NCI-H128 (cell line): ENCODE measurements at regions not wholly inside any gene's neighbourhood (a gene's known extent, or its start where the extent isn't known, plus 50 kb on each side); places are given as distances from the start of the nearest gene placed in this dataset.

Experiments used
- DNase-seq: peaks from one replicate; lab custom pipeline; 2025; ENCODE audit not compliant: unreplicated experiment; lab: John Stamatoyannopoulos, UW

DNA sequence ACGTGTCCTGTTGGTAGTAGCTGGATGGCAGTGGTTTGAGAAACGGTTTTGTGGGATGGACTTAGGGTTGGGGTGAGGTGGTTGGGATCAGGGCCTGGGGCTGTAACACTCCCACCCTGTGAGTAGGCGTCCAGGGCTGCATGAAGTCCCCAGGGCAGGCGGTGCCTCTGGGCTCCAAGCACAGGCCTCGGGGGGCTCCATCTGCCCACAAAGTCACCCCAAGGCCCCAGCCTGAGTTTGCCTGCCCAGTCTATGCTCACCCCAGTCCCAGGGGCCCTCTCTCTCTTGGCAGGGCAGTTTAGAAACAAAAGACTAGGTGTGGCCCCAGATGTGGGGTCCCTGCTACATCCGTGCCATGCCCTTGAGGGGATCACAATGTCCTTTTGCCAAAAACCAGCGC, 86.9 kb upstream of the PRR23E start:
- DNase-seq: no peak

GRCh38 chr3:127106456-127106855, 86.5 kb upstream of the PRR23E start:
- no peak for DNase-seq

DNA sequence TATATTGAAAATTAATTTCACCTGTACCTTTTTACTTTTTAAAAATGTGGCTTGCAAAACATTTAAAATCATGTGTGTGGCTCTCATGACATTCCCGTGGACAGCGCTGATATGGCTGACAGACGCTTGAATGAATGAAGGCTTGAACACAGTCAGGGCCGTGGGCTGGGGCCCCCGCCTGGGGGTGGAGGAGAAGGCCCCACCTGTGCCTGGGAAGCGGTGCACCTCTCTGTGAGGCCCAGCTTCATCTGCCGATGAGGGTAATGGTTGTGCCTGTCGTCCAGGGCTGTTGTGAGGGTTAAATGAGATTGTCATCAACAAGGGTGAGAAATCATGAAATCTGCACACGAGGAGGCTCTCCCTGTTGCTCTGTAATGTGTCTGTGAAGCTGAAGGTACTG, 85.9 kb upstream of the PRR23E start:
- DNase-seq: no peak

GRCh38 chr3:127107491-127108375, 85.2 kb upstream of the PRR23E start:
- DNase-seq: no peak

- no peak for DNase-seq
These were observed 84.1 kb upstream of the PRR23E start for GRCh38 chr3:127108796-127109195.

DNA sequence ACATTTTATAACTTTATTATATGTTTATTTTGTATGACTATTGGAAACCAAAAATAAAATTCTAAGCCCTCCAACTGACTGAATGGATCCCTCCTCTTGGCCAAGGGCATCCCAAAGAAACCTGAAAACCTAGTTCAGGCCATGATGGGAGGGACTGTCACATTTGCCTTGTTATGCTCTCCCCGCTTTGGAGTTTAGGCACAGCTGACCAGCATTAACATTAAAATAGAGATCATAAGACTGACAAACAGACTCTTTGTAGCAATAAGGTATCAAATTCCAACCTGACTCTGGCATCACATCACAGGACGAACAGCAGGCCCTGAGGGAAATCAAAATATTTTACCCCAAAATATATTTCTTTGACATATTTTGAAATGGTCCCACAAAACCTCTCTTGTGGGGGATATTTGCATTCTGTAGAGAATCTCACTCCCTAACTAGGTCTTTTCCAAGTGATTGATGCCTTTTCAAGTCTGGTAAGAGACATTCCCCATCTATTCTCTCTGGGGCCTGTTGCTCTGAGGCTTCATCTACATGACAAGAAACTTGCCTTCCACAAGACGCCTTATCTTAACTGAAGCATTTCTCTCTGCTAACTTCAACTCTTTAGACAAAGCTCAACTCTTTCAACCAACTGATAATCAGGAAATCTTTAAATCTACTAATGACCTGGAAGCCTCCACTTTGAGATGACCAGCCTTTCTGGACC, 81.8 kb upstream of the PRR23E start:
- no peak for DNase-seq

DNA sequence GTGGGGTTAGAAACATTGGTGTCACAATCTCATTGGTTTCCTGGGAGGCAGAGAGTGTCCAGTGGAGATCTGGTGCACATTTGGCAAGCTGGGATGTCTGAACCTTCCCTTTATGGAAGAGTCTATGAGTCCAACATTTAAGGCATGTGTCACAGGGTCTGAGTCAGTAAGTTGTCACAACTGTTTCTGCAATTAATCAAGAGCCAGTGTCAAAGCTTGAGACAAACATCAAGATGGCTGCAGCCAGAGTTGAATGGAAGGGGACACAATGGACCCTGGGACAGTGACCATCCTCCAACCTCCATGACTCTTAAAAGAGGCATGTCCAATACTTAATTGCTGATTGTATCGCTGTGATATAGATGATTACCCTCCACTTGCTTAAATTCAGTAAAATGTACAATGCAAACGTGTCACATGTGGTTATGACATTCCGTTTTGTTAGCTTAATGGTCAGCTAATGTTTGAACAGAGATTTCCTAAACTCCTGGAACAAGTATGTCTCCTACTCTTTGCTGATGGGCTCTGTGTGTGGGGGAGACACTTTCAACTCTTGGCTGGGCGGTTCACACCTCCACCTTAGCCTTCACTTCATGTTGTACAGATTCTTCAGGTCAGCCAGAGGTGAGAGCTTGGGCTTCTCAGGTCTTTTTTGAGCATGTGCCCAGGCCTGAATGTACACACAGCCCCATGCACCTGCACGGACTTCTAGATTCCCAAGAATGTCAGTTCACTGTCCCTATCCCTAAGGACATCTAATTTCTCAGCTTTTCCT, 79.9 kb upstream of the PRR23E start:
- no peak for DNase-seq

DNA sequence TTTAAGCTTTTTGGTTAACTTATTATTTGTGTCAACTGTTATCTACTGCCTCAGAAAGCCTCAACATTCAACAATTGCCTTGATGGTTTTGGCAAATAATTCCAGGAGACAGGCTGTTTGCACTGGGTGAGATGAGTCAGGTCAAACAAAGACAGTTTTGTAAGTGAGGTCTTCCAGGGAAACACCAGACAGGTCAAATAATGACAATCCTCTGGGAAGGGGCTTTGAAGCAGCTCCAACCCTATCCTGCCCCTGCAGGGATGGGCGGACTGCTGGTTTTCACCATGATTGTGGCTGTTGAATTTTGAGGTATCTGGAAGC, 79.4 kb upstream of the PRR23E start:
- no peak for DNase-seq

DNA sequence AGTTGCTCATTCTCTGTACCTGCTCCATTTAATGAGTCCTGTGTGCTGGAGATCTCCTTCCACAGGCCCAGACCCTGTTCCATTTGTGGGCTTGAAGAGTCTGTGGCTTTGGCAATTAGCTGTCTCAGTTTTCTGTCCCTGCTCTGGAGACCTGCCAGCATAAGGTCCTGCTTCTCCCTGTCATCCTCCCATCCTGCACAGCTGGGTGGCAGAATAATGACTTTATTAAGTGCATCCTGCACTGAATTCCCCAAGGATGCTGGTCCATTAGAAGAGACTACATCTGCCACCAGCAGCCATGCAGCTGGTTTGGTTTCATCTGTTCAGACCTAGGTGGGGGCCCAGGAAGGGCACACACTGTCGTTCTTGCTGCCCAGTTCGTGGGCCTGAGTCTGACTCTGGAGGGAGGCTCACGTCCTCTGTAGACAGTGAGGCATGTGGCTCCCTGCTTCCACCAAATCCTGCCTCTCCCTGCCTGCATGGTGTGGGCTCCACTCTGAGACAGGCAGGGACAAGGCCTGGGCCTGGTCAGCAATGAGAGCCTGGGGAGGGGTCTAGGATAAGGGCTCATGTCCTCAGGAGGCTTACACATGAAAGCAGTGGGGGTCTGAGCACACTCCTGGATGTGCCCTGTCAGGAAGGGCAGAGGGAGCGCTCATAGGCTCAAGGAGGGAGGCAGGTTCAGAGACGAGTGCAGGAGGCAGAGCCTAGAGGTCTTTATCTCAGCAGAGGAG, 78.4 kb upstream of the PRR23E start:
- DNase-seq: peak; percentile 35

DNA sequence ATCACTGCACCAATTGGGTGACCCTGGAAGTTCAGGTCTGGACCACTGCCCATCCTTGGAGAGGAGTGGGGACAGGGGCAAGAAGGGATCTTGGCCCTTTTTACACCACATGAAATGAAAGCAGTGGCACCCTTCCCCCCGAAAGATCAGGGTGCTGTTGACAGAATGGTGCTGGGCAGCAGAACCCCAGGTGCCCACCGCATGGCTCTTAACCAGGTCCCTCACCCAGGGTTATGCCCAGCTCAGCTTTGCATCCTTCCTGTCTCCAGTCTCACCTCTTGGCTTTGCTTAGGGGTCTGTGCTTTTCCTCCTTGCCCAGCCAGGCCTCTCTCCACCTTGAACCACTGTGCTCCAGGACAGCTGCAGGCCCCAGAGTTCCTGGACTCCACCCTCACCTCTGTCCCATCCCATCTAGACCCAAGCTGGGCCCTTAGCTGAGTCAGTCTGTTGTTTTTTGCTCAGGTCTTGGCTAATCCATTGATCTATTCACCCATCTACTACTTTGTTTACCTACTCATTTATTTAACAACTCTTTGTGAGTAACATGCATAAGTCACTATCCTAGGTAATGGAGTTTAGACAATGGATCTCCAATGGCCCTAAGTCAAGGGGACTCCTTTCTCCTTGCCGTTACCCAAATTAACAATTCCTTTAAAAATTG, 77.1 kb upstream of the PRR23E start:
- no peak for DNase-seq

- DNase-seq: no peak
These were observed 74.6 kb upstream of the PRR23E start for GRCh38 chr3:127118366-127118765.

DNA sequence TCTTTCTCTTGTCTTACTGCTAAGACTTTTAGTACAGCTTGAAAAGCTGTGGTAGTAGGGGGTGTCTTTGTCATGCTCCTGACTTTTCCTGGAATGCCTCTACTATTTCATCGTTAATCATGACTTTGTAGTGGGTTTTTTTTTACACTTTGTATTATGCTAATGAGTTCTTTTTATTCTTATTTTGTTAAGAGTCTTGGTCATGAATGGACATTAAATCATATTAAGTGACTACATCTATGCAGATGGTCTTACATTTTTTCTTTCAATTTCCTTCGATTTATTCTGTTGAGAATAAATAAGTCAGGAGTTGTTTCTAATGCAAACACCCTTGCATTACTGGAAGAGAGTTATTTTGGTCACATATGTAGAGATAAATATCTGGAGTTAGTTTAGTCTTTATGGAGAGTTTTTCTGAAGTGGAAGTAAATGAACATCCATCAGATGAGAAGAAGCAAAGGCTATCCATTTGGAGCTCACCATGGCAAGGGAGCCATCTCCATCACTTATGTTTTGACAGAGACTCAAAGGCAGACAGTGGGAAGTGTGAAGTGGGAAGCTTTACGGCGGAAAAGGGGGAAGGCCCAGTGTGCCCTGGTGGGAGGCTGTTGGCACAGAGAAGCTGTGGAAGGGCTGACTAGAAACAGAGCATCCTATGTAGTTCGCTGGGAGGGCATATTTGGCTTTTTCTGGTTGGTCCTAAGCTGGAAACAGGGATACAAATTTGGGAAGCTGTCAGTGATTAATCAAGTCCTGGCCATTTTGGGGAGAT, 73.1 kb upstream of the PRR23E start:
- no peak for DNase-seq

GRCh38 chr3:127120851-127121647, 71.9 kb upstream of the PRR23E start:
- DNase-seq: no peak

DNA sequence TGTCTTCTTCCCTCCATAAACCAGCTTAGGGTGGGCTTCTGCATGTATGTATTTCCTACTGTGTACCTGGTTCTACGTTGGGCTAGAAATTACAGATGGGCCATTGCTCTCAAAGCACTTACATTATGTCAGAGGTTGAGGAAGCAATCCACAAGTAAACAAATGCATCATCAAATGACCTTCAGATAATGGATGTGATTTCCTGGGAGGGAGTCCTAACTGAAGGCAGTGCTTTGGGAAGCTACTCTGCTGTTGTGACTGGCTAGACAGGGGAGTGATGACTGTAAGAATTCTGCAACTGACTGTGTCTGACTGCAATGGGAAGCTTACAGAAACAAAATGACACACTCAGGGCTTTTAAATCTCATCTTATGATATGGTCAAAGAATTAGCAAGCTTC, 71.0 kb upstream of the PRR23E start:
- no peak for DNase-seq

DNA sequence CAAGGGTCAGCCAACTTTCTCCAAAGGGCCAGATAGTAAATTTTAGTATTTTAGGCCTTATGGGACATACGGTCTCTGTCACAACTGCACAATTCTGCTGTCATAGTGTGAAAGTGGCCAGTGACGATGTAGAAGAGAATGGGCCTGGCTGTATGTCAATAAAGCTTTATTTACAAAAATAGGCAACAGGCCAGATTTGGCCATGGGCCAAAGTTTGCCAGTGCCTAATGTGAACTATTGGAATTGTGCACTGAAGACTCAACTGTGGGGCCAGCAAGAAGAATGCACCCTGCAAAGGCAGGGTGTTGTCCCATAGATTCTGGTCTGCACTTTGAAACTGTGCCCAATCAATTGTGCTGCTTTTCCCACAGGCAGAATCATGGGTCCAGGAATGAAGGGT, 69.4 kb upstream of the PRR23E start:
- no peak for DNase-seq

- DNase-seq: no peak
These were observed 68.8 kb upstream of the PRR23E start for GRCh38 chr3:127124120-127124519.

- no peak for DNase-seq
These were observed 61.3 kb upstream of the PRR23E start for GRCh38 chr3:127131424-127132170.

- no peak for DNase-seq
These were observed 60.1 kb upstream of the PRR23E start for GRCh38 chr3:127132876-127133275.
